ENCODE measurements at regions not wholly inside any gene's neighbourhood (a gene's known extent, or its start where the extent isn't known, plus 50 kb on each side); places are given as distances from the start of the nearest gene placed in this dataset.

DNA sequence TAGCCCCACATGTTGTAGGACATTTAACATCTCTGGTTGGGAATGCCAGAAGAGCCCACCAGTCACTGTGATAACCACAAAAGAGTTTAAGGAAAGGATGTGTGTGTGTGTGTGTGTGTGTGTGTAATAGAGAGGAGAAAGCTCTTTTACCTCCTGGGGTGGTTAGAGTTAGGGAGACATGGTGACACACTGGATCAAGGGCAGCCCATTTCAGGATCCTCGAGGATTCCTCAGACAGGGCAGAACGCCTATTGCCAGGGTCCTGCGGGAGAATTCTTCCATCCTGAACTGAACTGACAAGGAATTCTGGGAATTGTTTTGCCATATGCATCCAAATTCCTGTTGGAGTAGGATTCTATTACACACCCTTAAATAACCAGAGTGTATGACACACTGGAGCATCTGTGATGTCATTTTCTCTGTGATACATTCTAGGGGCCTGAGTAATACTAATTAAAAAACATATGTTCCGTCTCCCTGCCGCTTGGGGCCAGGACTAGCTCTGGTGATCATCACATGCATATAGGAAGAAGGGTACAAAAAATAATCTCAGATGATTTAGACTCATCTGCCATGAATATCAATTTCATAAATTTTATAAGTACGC lies 156.4 kb upstream of the MMADHC start:
- whole genome bisulfite sequencing (ENCODE audit: insufficient coverage) = 90% methylated on average over 5 of the region's 6 CpGs
- TF ChIP-seq CTCF (IDR thresholded peaks at IDR 0.05) = no peak
- H3K27ac Mint-ChIP-seq = no peak overlapping the region
- H3K27me3 ChIP-seq (ENCODE audit: control insufficient read depth, insufficient read depth, low read length) = no peaks in the 10 kb centered on the region
- intact Hi-C loops (cut with micrococcal nuclease) = no loop called here
- H3K36me3 ChIP-seq (ENCODE audit: control insufficient read depth, insufficient read depth, low read length) = no peaks in the 10 kb centered on the region
- H3K4me1 Mint-ChIP-seq = no peaks in the 10 kb centered on the region
- peaks cover 4 to 10% of the 10 kb centered on the region in 2 donors for H3K9me3 Mint-ChIP-seq
- DNase-seq (no peak), ATAC-seq (no peak)
- H3K4me1 ChIP-seq (ENCODE audit: control insufficient read depth, insufficient read depth, low read length) = no peaks in the 10 kb centered on the region
- H3K27ac ChIP-seq (ENCODE audit: low read length) = no peak overlapping the region
- no peaks in the 10 kb centered on the region for H3K36me3 Mint-ChIP-seq
- no peaks in the 10 kb centered on the region for H3K27me3 Mint-ChIP-seq (ENCODE audit: low read depth in 2 of 2)
- no peaks in the 10 kb centered on the region for H3K9me3 ChIP-seq (ENCODE audit: control insufficient read depth, insufficient read depth, low read length)
- no peak overlapping the region for H3K4me3 ChIP-seq (ENCODE audit: low read length)
- H3K4me3 Mint-ChIP-seq = no peak overlapping the region

DNA sequence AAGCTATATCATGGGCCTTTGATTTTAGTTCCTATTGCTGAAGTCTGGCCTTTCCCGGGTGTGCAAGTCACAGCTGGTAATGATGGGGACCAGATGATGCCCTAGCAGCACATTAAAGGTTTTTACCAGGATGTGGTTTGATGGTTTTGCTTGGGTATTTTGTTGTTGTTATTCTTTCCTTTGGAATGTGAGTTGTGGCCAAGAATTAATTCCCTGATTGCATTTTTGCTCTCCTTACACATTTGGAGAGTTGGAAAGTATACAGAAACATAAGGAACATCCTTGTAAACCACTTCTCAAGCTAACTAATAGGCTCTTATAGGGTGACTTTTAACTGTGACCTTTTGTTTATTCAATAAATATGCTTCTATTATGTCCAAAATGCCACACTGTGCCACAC lies 154.1 kb upstream of the MMADHC start:
- WGBS (ENCODE audit: insufficient coverage) = 63% methylated on average over 1 of the region's 1 CpG
- H3K9me3 ChIP-seq (ENCODE audit: control insufficient read depth, insufficient read depth, low read length) = no peaks in the 10 kb centered on the region
- no peak for TF ChIP-seq CTCF (IDR thresholded peaks at IDR 0.05)
- H3K4me3 Mint-ChIP-seq = no peak overlapping the region
- H3K36me3 ChIP-seq (ENCODE audit: control insufficient read depth, insufficient read depth, low read length) = no peaks in the 10 kb centered on the region
- no peaks in the 10 kb centered on the region for H3K27me3 ChIP-seq (ENCODE audit: control insufficient read depth, insufficient read depth, low read length)
- intact Hi-C loops (cut with micrococcal nuclease) = no loop called here
- no peaks in the 10 kb centered on the region for H3K4me1 Mint-ChIP-seq
- no peaks in the 10 kb centered on the region for H3K36me3 Mint-ChIP-seq
- H3K27me3 Mint-ChIP-seq (ENCODE audit: low read depth in 2 of 2) = no peaks in the 10 kb centered on the region
- no peak overlapping the region for H3K27ac Mint-ChIP-seq
- no peak for ATAC-seq
- DNase-seq = no peak
- peaks cover 4 to 16% of the 10 kb centered on the region in 2 donors for H3K9me3 Mint-ChIP-seq
- H3K4me1 ChIP-seq (ENCODE audit: control insufficient read depth, insufficient read depth, low read length) = no peaks in the 10 kb centered on the region
- H3K4me3 ChIP-seq (ENCODE audit: low read length) = no peak overlapping the region
- H3K27ac ChIP-seq (ENCODE audit: low read length) = no peak overlapping the region

DNA sequence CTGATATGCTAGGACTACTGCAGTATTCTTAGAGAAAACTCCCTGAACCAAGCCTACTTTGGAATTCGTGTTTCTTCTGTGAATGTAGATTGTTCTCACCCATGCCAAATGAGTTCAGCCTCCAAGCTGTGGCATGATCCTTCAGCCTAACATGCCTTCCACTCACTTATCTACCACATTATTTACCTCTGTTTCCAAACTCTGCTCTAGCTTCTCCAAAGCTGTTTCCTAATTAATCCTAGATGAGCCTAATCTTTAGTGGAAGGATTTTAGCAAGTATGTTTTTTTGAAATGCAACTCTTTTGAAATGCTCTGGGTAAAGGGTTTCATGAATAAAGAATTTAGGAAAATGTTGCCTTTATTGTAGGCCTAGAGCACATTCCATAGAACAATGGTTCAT lies 152.9 kb upstream of the MMADHC start:
- H3K27me3 Mint-ChIP-seq (ENCODE audit: low read depth in 2 of 2) = no peaks in the 10 kb centered on the region
- Histone ChIP-seq H3K4me3 (ENCODE audit: low read length) (no peak overlapping the region), H3K27ac (ENCODE audit: low read length) (no peak overlapping the region), H3K4me1 (ENCODE audit: control insufficient read depth, insufficient read depth, low read length) (no peaks in the 10 kb centered on the region), H3K36me3 (ENCODE audit: control insufficient read depth, insufficient read depth, low read length) (no peaks in the 10 kb centered on the region), H3K27me3 (ENCODE audit: control insufficient read depth, insufficient read depth, low read length) (no peaks in the 10 kb centered on the region), H3K9me3 (ENCODE audit: control insufficient read depth, insufficient read depth, low read length) (no peaks in the 10 kb centered on the region)
- no peaks in the 10 kb centered on the region for H3K4me1 Mint-ChIP-seq
- ATAC-seq = no peak
- 71% methylated on average over 1 of the region's 1 CpG for WGBS (ENCODE audit: insufficient coverage)
- peaks cover 4 to 17% of the 10 kb centered on the region in 2 donors for H3K9me3 Mint-ChIP-seq
- no peak for TF ChIP-seq CTCF (IDR thresholded peaks at IDR 0.05)
- no peak for DNase-seq
- intact Hi-C loops (cut with micrococcal nuclease) = no loop called here
- H3K4me3 Mint-ChIP-seq = no peak overlapping the region
- H3K27ac Mint-ChIP-seq = no peak overlapping the region
- no peaks in the 10 kb centered on the region for H3K36me3 Mint-ChIP-seq

DNA sequence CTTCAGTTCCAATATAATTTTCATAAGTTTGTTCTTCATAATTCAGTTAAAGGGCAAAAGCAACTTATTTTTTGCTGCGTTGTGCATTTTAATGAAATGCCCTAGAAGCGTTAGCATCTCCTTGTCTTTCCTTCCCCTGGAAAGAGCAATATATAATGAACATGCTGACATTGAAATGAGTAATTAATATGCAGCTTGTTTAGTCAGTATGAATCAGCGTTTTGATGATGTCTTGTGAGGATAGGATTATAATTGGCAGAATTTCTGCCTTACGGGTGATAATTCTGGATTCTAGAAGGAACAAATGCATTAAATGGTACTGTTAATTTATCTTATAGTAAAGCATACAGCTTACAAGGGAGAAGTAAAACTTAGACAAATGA lies 152.3 kb upstream of the MMADHC start:
- 92% methylated on average over 3 of the region's 4 CpGs for WGBS (ENCODE audit: insufficient coverage)
- DNase-seq (no peak), ATAC-seq (no peak)

More for the DNA sequence above, 152.3 kb upstream of the MMADHC start:
- H3K4me1 ChIP-seq (ENCODE audit: control insufficient read depth, insufficient read depth, low read length) = no peaks in the 10 kb centered on the region
- H3K27me3 ChIP-seq (ENCODE audit: control insufficient read depth, insufficient read depth, low read length) = no peaks in the 10 kb centered on the region
- H3K9me3 Mint-ChIP-seq = peaks cover 4 to 17% of the 10 kb centered on the region in 2 donors
- TF ChIP-seq CTCF (IDR thresholded peaks at IDR 0.05) = no peak
- no peaks in the 10 kb centered on the region for H3K36me3 Mint-ChIP-seq
- H3K9me3 ChIP-seq (ENCODE audit: control insufficient read depth, insufficient read depth, low read length) = no peaks in the 10 kb centered on the region
- H3K36me3 ChIP-seq (ENCODE audit: control insufficient read depth, insufficient read depth, low read length) = no peaks in the 10 kb centered on the region
- no peaks in the 10 kb centered on the region for H3K27me3 Mint-ChIP-seq (ENCODE audit: low read depth in 2 of 2)
- H3K27ac Mint-ChIP-seq = no peak overlapping the region
- intact Hi-C loops (cut with micrococcal nuclease) = no loop called here
- no peak overlapping the region for H3K27ac ChIP-seq (ENCODE audit: low read length)
- H3K4me1 Mint-ChIP-seq = no peaks in the 10 kb centered on the region
- no peak overlapping the region for H3K4me3 ChIP-seq (ENCODE audit: low read length)
- H3K4me3 Mint-ChIP-seq = no peak overlapping the region
